ENCODE measurements at regions not wholly inside any gene's neighbourhood (a gene's known extent, or its start where the extent isn't known, plus 50 kb on each side); places are given as distances from the start of the nearest gene placed in this dataset.

DNA sequence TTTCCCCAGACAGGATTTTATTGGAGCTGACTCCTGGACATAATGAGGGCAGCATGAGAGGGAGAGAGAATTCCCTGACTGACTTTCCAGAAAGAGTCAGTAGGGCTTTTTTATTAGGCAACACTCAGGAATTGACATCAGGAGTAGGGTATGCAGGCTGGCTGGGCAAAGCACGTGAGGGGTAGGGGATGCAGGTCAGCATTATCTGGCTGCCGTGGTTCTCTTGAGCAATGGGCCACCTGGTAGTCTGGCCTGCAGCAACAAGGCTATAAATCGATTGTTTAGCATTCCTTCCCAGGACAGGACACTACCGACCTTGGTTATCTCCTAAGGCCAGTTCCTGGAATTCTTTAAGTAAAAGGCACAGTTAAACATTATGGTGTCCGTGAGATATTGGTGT is 160.8 kb upstream of the AGAP1 start:
- Mint-ChIP-seq H3K27ac (no peak overlapping the region), H3K9me3 (peaks cover 16% of the 10 kb centered on the region), H3K36me3 (ENCODE audit: low read depth) (no peaks in the 10 kb centered on the region), H3K4me1 (peaks cover 9% of the 10 kb centered on the region), H3K4me3 (no peak overlapping the region), H3K27me3 (ENCODE audit: low read depth) (peaks cover 10% of the 10 kb centered on the region)
- TF ChIP-seq CTCF (IDR thresholded peaks at IDR 0.05; ENCODE audit: unreplicated experiment in 3 of 3) = no peak

GRCh38 chr2:235334179-235334578 is 159.7 kb upstream of the AGAP1 start:
- Mint-ChIP-seq H3K36me3 (ENCODE audit: low read depth) (no peaks in the 10 kb centered on the region), H3K27me3 (ENCODE audit: low read depth) (peaks cover 10% of the 10 kb centered on the region), H3K4me3 (no peak overlapping the region), H3K9me3 (peaks cover 25% of the 10 kb centered on the region), H3K4me1 (peaks cover 9% of the 10 kb centered on the region), H3K27ac (no peak overlapping the region)
- TF ChIP-seq CTCF (IDR thresholded peaks at IDR 0.05; ENCODE audit: unreplicated experiment in 3 of 3) = no peak

GRCh38 chr2:235343156-235343774 is 150.6 kb upstream of the AGAP1 start:
- no peaks in the 10 kb centered on the region for H3K36me3 Mint-ChIP-seq (ENCODE audit: low read depth)
- peaks cover 23% of the 10 kb centered on the region for H3K9me3 Mint-ChIP-seq
- TF ChIP-seq CTCF (IDR thresholded peaks at IDR 0.05; ENCODE audit: unreplicated experiment in 3 of 3) = no peak
- H3K4me1 Mint-ChIP-seq = no peaks in the 10 kb centered on the region
- peaks cover 4% of the 10 kb centered on the region for H3K27me3 Mint-ChIP-seq (ENCODE audit: low read depth)
- H3K4me3 Mint-ChIP-seq = no peak overlapping the region
- no peak overlapping the region for H3K27ac Mint-ChIP-seq

GRCh38 chr2:235343869-235344268 is 150.0 kb upstream of the AGAP1 start:
- peaks cover 17% of the 10 kb centered on the region for H3K9me3 Mint-ChIP-seq
- no peaks in the 10 kb centered on the region for H3K36me3 Mint-ChIP-seq (ENCODE audit: low read depth)
- peaks cover 4% of the 10 kb centered on the region for H3K27me3 Mint-ChIP-seq (ENCODE audit: low read depth)
- no peak for TF ChIP-seq CTCF (IDR thresholded peaks at IDR 0.05; ENCODE audit: unreplicated experiment in 3 of 3)
- no peaks in the 10 kb centered on the region for H3K4me1 Mint-ChIP-seq
- H3K27ac Mint-ChIP-seq = no peak overlapping the region
- no peak overlapping the region for H3K4me3 Mint-ChIP-seq

DNA sequence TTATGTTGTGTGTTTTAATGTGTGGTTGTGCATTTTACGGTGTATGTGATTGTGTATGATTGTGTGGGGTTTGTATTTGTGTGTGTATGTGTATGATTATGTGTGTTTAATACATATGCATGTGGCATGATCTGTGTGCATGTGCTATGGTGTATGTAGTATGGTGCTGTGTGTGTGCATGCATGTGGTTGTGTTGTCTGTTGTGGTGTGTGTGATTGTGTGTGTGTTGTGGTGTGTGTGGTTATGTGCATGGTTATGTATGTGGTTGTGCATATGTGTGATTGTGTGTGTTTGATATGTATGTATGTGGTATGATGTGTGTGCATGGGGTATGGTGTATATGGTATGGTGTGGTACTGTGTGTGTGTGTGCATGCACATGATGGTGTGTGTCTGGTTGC is 148.1 kb upstream of the AGAP1 start:
- peaks cover 13% of the 10 kb centered on the region for H3K4me1 Mint-ChIP-seq
- no peak overlapping the region for H3K4me3 Mint-ChIP-seq
- peaks cover 11% of the 10 kb centered on the region for H3K9me3 Mint-ChIP-seq
- H3K27me3 Mint-ChIP-seq (ENCODE audit: low read depth) = peaks cover 12% of the 10 kb centered on the region
- TF ChIP-seq CTCF (IDR thresholded peaks at IDR 0.05; ENCODE audit: unreplicated experiment in 3 of 3) = no peak
- H3K27ac Mint-ChIP-seq = no peak overlapping the region
- no peaks in the 10 kb centered on the region for H3K36me3 Mint-ChIP-seq (ENCODE audit: low read depth)

- Mint-ChIP-seq H3K27ac (no peak overlapping the region), H3K4me1 (peaks cover 23% of the 10 kb centered on the region), H3K9me3 (peaks cover 11% of the 10 kb centered on the region), H3K4me3 (no peak overlapping the region), H3K36me3 (ENCODE audit: low read depth) (no peaks in the 10 kb centered on the region), H3K27me3 (ENCODE audit: low read depth) (peaks cover 12% of the 10 kb centered on the region)
- TF ChIP-seq CTCF (IDR thresholded peaks at IDR 0.05; ENCODE audit: unreplicated experiment in 3 of 3) = no peak
These were observed 146.2 kb upstream of the AGAP1 start for GRCh38 chr2:235347691-235348090.

All from nephron (organoid).